Trophoblast cell (in vitro differentiated cells and primary cell): ENCODE measurements at regions not wholly inside any gene's neighbourhood (a gene's known extent, or its start where the extent isn't known, plus 50 kb on each side); places are given as distances from the start of the nearest gene placed in this dataset.

Source experiments
- DNase-seq, 2 donors: peaks; one replicate each; pipeline ENCODE4 v3.0.0-alpha.2; 2016
- H2AFZ ChIP-seq: 2 replicates; pipeline ENCODE4 v1.6.1; 2013; ENCODE audit warnings: low read length, moderate library complexity, mild to moderate bottlenecking; ENCODE audit not compliant: insufficient read depth, poor library complexity
- H2AK5ac ChIP-seq: 2 replicates; pipeline ENCODE4 v1.6.1; 2013; ENCODE audit warnings: mild to moderate bottlenecking, low read length
- H2BK120ac ChIP-seq: 2 replicates; pipeline ENCODE4 v1.6.1; 2013; ENCODE audit warnings: low read length, mild to moderate bottlenecking, moderate library complexity; ENCODE audit not compliant: insufficient read depth, poor library complexity
- H2BK12ac ChIP-seq: 2 replicates; pipeline ENCODE4 v1.6.1; 2013; ENCODE audit warnings: mild to moderate bottlenecking, low read length, moderate library complexity
- H2BK5ac ChIP-seq: 2 replicates; pipeline ENCODE4 v1.6.1; 2013; ENCODE audit warnings: low read length, low read depth, moderate library complexity, mild to moderate bottlenecking; ENCODE audit not compliant: poor library complexity
- H3K14ac ChIP-seq: 2 replicates; pipeline ENCODE4 v1.6.1; 2013; ENCODE audit warnings: mild to moderate bottlenecking, low read length
- H3K18ac ChIP-seq: 2 replicates; pipeline ENCODE4 v1.6.1; 2013; ENCODE audit warnings: mild to moderate bottlenecking, low read length
- H3K23ac ChIP-seq: 2 replicates; pipeline ENCODE4 v1.6.1; 2013; ENCODE audit warnings: low read length
- H3K27ac ChIP-seq: 2 replicates; pipeline ENCODE4 v1.5.1; 2013; ENCODE audit warnings: low read depth, mild to moderate bottlenecking, inconsistent platforms, low read length, moderate library complexity
- H3K27me3 ChIP-seq: 2 replicates; pipeline ENCODE4 v1.6.1; 2013; ENCODE audit warnings: inconsistent platforms, mild to moderate bottlenecking, low read length, moderate library complexity; ENCODE audit not compliant: insufficient read depth
- H3K36me3 ChIP-seq, 2 experiments: 1 replicate in 1 of 2; 2 replicates in 1 of 2; pipeline ENCODE4 v1.6.1; 2013; ENCODE audit warnings: low read length in 2 of 2, mild to moderate bottlenecking in 2 of 2, moderate library complexity in 1 of 2; ENCODE audit not compliant: insufficient read depth in 2 of 2, control insufficient read depth in 1 of 2
- H3K4ac ChIP-seq: 2 replicates; pipeline ENCODE4 v1.6.1; 2013; ENCODE audit warnings: low read depth, mild to moderate bottlenecking, low read length, moderate library complexity
- H3K4me1 ChIP-seq, 2 experiments: 1 replicate in 1 of 2; 2 replicates in 1 of 2; pipeline ENCODE4 v1.6.1; 2013; ENCODE audit warnings: low read length in 2 of 2, mild to moderate bottlenecking in 2 of 2, moderate library complexity in 1 of 2; ENCODE audit not compliant: insufficient read depth in 2 of 2, control insufficient read depth in 1 of 2
- H3K4me2 ChIP-seq: 2 replicates; pipeline ENCODE4 v1.6.1; 2013; ENCODE audit warnings: inconsistent platforms, mild to moderate bottlenecking, low read length, moderate library complexity
- H3K4me3 ChIP-seq: 2 replicates; pipeline ENCODE4 v1.5.1; 2013; ENCODE audit warnings: mild to moderate bottlenecking, low read depth, low read length, inconsistent platforms
- H3K79me1 ChIP-seq: one replicate; pipeline ENCODE4 v1.6.1; 2013; ENCODE audit warnings: low read length
- H3K79me2 ChIP-seq: 2 replicates; pipeline ENCODE4 v1.6.1; 2013; ENCODE audit warnings: low read length, mild to moderate bottlenecking; ENCODE audit not compliant: control insufficient read depth, insufficient read depth, poor library complexity
- H3K9ac ChIP-seq: 2 replicates; pipeline ENCODE4 v1.6.1; 2013; ENCODE audit warnings: mild to moderate bottlenecking, low read length
- H3K9me3 ChIP-seq: 2 replicates; pipeline ENCODE4 v1.6.1; 2013; ENCODE audit warnings: low read depth, mild to moderate bottlenecking, control low read depth, inconsistent platforms, low read length; ENCODE audit not compliant: insufficient read depth
- H4K12ac ChIP-seq: 2 replicates; pipeline ENCODE4 v1.6.1; 2013; ENCODE audit warnings: low read depth, mild to moderate bottlenecking, low read length, moderate library complexity
- H4K8ac ChIP-seq: 2 replicates; pipeline ENCODE4 v1.6.1; 2013; ENCODE audit warnings: low read depth, mild to moderate bottlenecking, low read length, moderate library complexity
- H4K91ac ChIP-seq: one replicate; pipeline ENCODE4 v1.6.1; 2013; ENCODE audit warnings: low read depth, mild to moderate bottlenecking, low read length, moderate library complexity
- WGBS: extraction: QIAGEN DNeasy Blood & Tissue Kit; methylation state at CpG from one replicate; pipeline ENCODE4 v1.1.7; 2013; ENCODE audit warnings: missing lambda C conversion rate; ENCODE audit not compliant: insufficient read length, insufficient coverage; ENCODE audit errors: extremely low coverage; 5-methylcytosine and 5-hydroxymethylcytosine counted together

GRCh38 chr21:31609081-31609480 is 50.4 kb upstream of the SOD1 start:
- DNase-seq = no peak
- no peak overlapping the region for H2BK120ac ChIP-seq
- H2AK5ac ChIP-seq = no peak overlapping the region
- H3K27me3 ChIP-seq = no peaks in the 10 kb centered on the region
- no peaks in the 10 kb centered on the region for H3K79me1 ChIP-seq
- no peak overlapping the region for H3K27ac ChIP-seq
- no CpG with 5 or more reads among the region's 4 CpGs for WGBS
- no peak overlapping the region for H3K14ac ChIP-seq
- peaks cover 0 to 2% of the 10 kb centered on the region in 2 experiments for H3K4me1 ChIP-seq
- H3K4ac ChIP-seq = no peak overlapping the region
- H4K91ac ChIP-seq = no peak overlapping the region
- H4K8ac ChIP-seq = no peak overlapping the region
- H3K9ac ChIP-seq = no peak overlapping the region
- H3K23ac ChIP-seq = no peak overlapping the region
- no peak overlapping the region for H3K18ac ChIP-seq
- H4K12ac ChIP-seq = no peak overlapping the region
- no peaks in the 10 kb centered on the region for H3K36me3 ChIP-seq
- H3K4me3 ChIP-seq = peak overlapping the region; percentile 31
- H2BK5ac ChIP-seq = no peak overlapping the region
- no peak overlapping the region for H3K4me2 ChIP-seq
- H2AFZ ChIP-seq = no peak overlapping the region
- no peaks in the 10 kb centered on the region for H3K79me2 ChIP-seq
- no peak overlapping the region for H2BK12ac ChIP-seq
- peaks cover 2% of the 10 kb centered on the region for H3K9me3 ChIP-seq

GRCh38 chr21:31607791-31608190 is 51.7 kb upstream of the SOD1 start:
- Histone ChIP-seq H2AK5ac (no peak overlapping the region), H3K79me2 (no peaks in the 10 kb centered on the region), H3K9ac (no peak overlapping the region), H3K18ac (no peak overlapping the region), H2AFZ (no peak overlapping the region), H2BK5ac (no peak overlapping the region), H3K36me3 (no peaks in the 10 kb centered on the region), H3K4me1 (no peaks in the 10 kb centered on the region), H4K8ac (no peak overlapping the region), H2BK12ac (no peak overlapping the region), H3K4me2 (no peak overlapping the region), H2BK120ac (no peak overlapping the region), H3K4ac (no peak overlapping the region), H3K14ac (no peak overlapping the region), H3K27ac (no peak overlapping the region), H3K27me3 (no peaks in the 10 kb centered on the region), H3K9me3 (peaks cover 2% of the 10 kb centered on the region), H4K91ac (no peak overlapping the region), H3K79me1 (no peaks in the 10 kb centered on the region), H3K4me3 (no peak overlapping the region), H4K12ac (no peak overlapping the region), H3K23ac (no peak overlapping the region)
- no CpG with 5 or more reads among the region's 4 CpGs for WGBS
- no peak for DNase-seq

GRCh38 chr21:31606081-31606874 is 53.2 kb upstream of the SOD1 start:
- no peak overlapping the region for H2BK5ac ChIP-seq
- no peak overlapping the region for H3K27ac ChIP-seq
- no peak overlapping the region for H2AK5ac ChIP-seq
- no peaks in the 10 kb centered on the region for H3K79me1 ChIP-seq
- H3K4me2 ChIP-seq = no peak overlapping the region
- no peak overlapping the region for H4K12ac ChIP-seq
- no peak overlapping the region for H2AFZ ChIP-seq
- no peak overlapping the region for H3K18ac ChIP-seq
- no peak overlapping the region for H2BK120ac ChIP-seq
- no peaks in the 10 kb centered on the region for H3K36me3 ChIP-seq
- H3K4me1 ChIP-seq = no peaks in the 10 kb centered on the region
- DNase-seq = no peak
- H3K14ac ChIP-seq = no peak overlapping the region
- H3K9me3 ChIP-seq = peaks cover 2% of the 10 kb centered on the region
- H4K91ac ChIP-seq = no peak overlapping the region
- H3K23ac ChIP-seq = no peak overlapping the region
- no peak overlapping the region for H3K4me3 ChIP-seq
- H3K9ac ChIP-seq = no peak overlapping the region
- H3K27me3 ChIP-seq = no peaks in the 10 kb centered on the region
- H4K8ac ChIP-seq = no peak overlapping the region
- H3K79me2 ChIP-seq = no peaks in the 10 kb centered on the region
- no peak overlapping the region for H3K4ac ChIP-seq
- H2BK12ac ChIP-seq = no peak overlapping the region
- WGBS = no CpG with 5 or more reads among the region's 11 CpGs

- H3K14ac ChIP-seq = no peak overlapping the region
- no peak overlapping the region for H2AFZ ChIP-seq
- H3K79me2 ChIP-seq = no peaks in the 10 kb centered on the region
- H4K91ac ChIP-seq = no peak overlapping the region
- H2BK120ac ChIP-seq = no peak overlapping the region
- no peak overlapping the region for H3K18ac ChIP-seq
- H3K4me2 ChIP-seq = no peak overlapping the region
- H3K4me1 ChIP-seq = no peaks in the 10 kb centered on the region
- H2AK5ac ChIP-seq = no peak overlapping the region
- no peak overlapping the region for H4K12ac ChIP-seq
- no peak overlapping the region for H2BK12ac ChIP-seq
- H3K9me3 ChIP-seq = peaks cover 2% of the 10 kb centered on the region
- no peak overlapping the region for H3K4me3 ChIP-seq
- no CpG with 5 or more reads among the region's 11 CpGs for WGBS
- H3K23ac ChIP-seq = no peak overlapping the region
- no peaks in the 10 kb centered on the region for H3K27me3 ChIP-seq
- H3K9ac ChIP-seq = no peak overlapping the region
- H3K4ac ChIP-seq = no peak overlapping the region
- no peak overlapping the region for H2BK5ac ChIP-seq
- no peaks in the 10 kb centered on the region for H3K36me3 ChIP-seq
- H3K79me1 ChIP-seq = no peaks in the 10 kb centered on the region
- peak; percentile 65 to 93 for DNase-seq
- H4K8ac ChIP-seq = no peak overlapping the region
- no peak overlapping the region for H3K27ac ChIP-seq
Observed at GRCh38 chr21:31604591-31605190, 54.8 kb upstream of the SOD1 start.
